HCT116 (cell line): ENCODE measurements at regions not wholly inside any gene's neighbourhood (a gene's known extent, or its start where the extent isn't known, plus 50 kb on each side); places are given as distances from the start of the nearest gene placed in this dataset.

ENCODE experiments used
- POLR2A ChIP-seq: IDR thresholded peaks from 2 replicates; pipeline ENCODE4 v1.7.0; 2011; ENCODE audit warnings: borderline replicate concordance; ENCODE audit not compliant: insufficient read depth, insufficient read length; ENCODE audit errors: extremely low read depth
- POLR2AphosphoS5 ChIP-seq: IDR thresholded peaks from 2 replicates; pipeline ENCODE4 v1.6.1; 2011; ENCODE audit warnings: mild to moderate bottlenecking, low read depth, low read length, moderate library complexity
- RAD21 ChIP-seq: IDR thresholded peaks from 2 replicates; pipeline ENCODE4 v1.6.1; 2012; ENCODE audit warnings: low read depth, mild to moderate bottlenecking
- SP1 ChIP-seq: IDR thresholded peaks from 2 replicates; pipeline ENCODE4 v1.6.1; 2012; ENCODE audit warnings: low read depth
- YY1 ChIP-seq: IDR thresholded peaks from 2 replicates; pipeline ENCODE4 v1.6.1; 2011; ENCODE audit warnings: low read length, low read depth, moderate library complexity, mild to moderate bottlenecking; ENCODE audit not compliant: insufficient replicate concordance; ENCODE audit errors: extremely low read depth
- TF ChIP-seq, protein P1 (sequence below), 3 experiments: fragments of 200-600 bp in 1 of 3; sonication (generic) in 1 of 3; IDR thresholded peaks in 2 of 3; conservative IDR thresholded peaks in 1 of 3; 2 replicates each; pipeline ENCODE4 v1.5.1; 2012 to 2017; ENCODE audit warnings: low read depth in 2 of 3, low read length in 2 of 3, antibody characterized with exemption in 1 of 3, borderline replicate concordance in 1 of 3, control low read depth in 1 of 3, mild to moderate bottlenecking in 1 of 3, mixed read lengths in 1 of 3, mixed run types in 1 of 3, moderate library complexity in 1 of 3; ENCODE audit not compliant: insufficient read depth in 1 of 3
- TF ChIP-seq, protein P2 (sequence below): IDR thresholded peaks from 2 replicates; pipeline ENCODE4 v1.6.1; 2012

DNA sequence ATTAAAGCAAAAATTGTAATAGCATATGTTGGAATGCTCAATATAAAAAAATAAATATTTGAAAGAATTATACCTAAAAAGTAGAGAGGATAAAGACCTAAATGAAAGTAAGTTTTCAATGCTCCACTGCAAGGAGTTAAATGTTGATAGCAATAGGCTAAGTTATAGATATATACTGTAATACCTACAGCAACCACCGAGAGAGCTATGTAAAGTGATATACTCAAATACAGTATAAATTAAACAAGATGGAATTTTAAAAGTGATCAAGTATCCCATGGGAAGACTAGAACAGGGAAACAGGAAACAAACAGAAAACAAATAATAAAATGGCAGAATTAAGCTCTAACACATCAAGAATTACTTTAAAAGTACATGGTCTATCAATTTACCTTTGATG, 73.9 kb downstream of the CASP3 start:
- TF ChIP-seq, protein P1, sequence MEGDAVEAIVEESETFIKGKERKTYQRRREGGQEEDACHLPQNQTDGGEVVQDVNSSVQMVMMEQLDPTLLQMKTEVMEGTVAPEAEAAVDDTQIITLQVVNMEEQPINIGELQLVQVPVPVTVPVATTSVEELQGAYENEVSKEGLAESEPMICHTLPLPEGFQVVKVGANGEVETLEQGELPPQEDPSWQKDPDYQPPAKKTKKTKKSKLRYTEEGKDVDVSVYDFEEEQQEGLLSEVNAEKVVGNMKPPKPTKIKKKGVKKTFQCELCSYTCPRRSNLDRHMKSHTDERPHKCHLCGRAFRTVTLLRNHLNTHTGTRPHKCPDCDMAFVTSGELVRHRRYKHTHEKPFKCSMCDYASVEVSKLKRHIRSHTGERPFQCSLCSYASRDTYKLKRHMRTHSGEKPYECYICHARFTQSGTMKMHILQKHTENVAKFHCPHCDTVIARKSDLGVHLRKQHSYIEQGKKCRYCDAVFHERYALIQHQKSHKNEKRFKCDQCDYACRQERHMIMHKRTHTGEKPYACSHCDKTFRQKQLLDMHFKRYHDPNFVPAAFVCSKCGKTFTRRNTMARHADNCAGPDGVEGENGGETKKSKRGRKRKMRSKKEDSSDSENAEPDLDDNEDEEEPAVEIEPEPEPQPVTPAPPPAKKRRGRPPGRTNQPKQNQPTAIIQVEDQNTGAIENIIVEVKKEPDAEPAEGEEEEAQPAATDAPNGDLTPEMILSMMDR (IDR thresholded peaks at IDR 0.05 in 2 of 3, conservative IDR thresholded peaks at IDR 0.05 in 1 of 3; ENCODE audit: borderline replicate concordance in 1 of 3, insufficient read depth in 1 of 3, low read depth in 2 of 3, low read length in 2 of 3), result no peak
- TF ChIP-seq, protein P2, sequence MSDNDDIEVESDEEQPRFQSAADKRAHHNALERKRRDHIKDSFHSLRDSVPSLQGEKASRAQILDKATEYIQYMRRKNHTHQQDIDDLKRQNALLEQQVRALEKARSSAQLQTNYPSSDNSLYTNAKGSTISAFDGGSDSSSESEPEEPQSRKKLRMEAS, result no peak
- TF ChIP-seq YY1, result no peak
- no peak for TF ChIP-seq POLR2A
- TF ChIP-seq RAD21, result no peak
- TF ChIP-seq POLR2AphosphoS5, result no peak
- no peak for TF ChIP-seq SP1
